Skeletal muscle tissue (tissue), 3 donors: ENCODE measurements at regions not wholly inside any gene's neighbourhood (a gene's known extent, or its start where the extent isn't known, plus 50 kb on each side); places are given as distances from the start of the nearest gene placed in this dataset.

Source experiments
- H3K27ac ChIP-seq: one replicate; pipeline ENCODE4 v1.7.0; 2013; ENCODE audit warnings: mild to moderate bottlenecking, low read depth, low read length, inconsistent platforms
- H3K27me3 ChIP-seq, 3 donors: one replicate each; pipeline ENCODE4 v1.7.0; 2013; ENCODE audit warnings: low read length in 3 of 3; ENCODE audit not compliant: control insufficient read depth in 3 of 3, insufficient read depth in 3 of 3
- H3K36me3 ChIP-seq, 3 donors: one replicate each; pipeline ENCODE4 v1.7.0; 2013; ENCODE audit warnings: low read length in 3 of 3; ENCODE audit not compliant: control insufficient read depth in 3 of 3, insufficient read depth in 3 of 3
- H3K4me1 ChIP-seq, 3 donors: one replicate each; pipeline ENCODE4 v1.7.0; 2013; ENCODE audit warnings: low read length in 3 of 3, mild to moderate bottlenecking in 3 of 3; ENCODE audit not compliant: control insufficient read depth in 3 of 3, insufficient read depth in 3 of 3
- H3K4me3 ChIP-seq, 3 donors: one replicate each; pipeline ENCODE4 v1.7.0; 2013; ENCODE audit warnings: low read length in 3 of 3
- H3K9ac ChIP-seq, 3 donors: one replicate each; pipeline ENCODE4 v1.7.0; 2013; ENCODE audit warnings: low read length in 3 of 3, mild to moderate bottlenecking in 3 of 3, moderate library complexity in 2 of 3, low read depth in 1 of 3
- H3K9me3 ChIP-seq, 3 donors: one replicate each; pipeline ENCODE4 v1.7.0; 2013; ENCODE audit warnings: low read length in 3 of 3; ENCODE audit not compliant: control insufficient read depth in 3 of 3
- donor health status: Osteomylitis.

- no peaks in the 10 kb centered on the region for H3K4me1 ChIP-seq
- H3K9me3 ChIP-seq = no peaks in the 10 kb centered on the region
- no peak overlapping the region for H3K4me3 ChIP-seq
- no peak overlapping the region for H3K9ac ChIP-seq
- H3K36me3 ChIP-seq = no peaks in the 10 kb centered on the region
- no peak overlapping the region for H3K27ac ChIP-seq
- H3K27me3 ChIP-seq = no peaks in the 10 kb centered on the region
Measured at GRCh38 chr11:27928809-27929208, 179.1 kb downstream of the KIF18A start.

GRCh38 chr11:27926981-27927481, 180.9 kb downstream of the KIF18A start:
- Histone ChIP-seq H3K9ac (no peak overlapping the region), H3K36me3 (no peaks in the 10 kb centered on the region), H3K9me3 (no peaks in the 10 kb centered on the region), H3K27ac (no peak overlapping the region), H3K4me1 (no peaks in the 10 kb centered on the region), H3K27me3 (no peaks in the 10 kb centered on the region), H3K4me3 (no peak overlapping the region)

GRCh38 chr11:27926486-27926885, 181.5 kb downstream of the KIF18A start:
- H3K27ac ChIP-seq = no peak overlapping the region
- no peaks in the 10 kb centered on the region for H3K27me3 ChIP-seq
- H3K4me1 ChIP-seq = no peaks in the 10 kb centered on the region
- no peaks in the 10 kb centered on the region for H3K36me3 ChIP-seq
- no peak overlapping the region for H3K4me3 ChIP-seq
- no peak overlapping the region for H3K9ac ChIP-seq
- H3K9me3 ChIP-seq = peaks cover 0 to 2% (median 0%) of the 10 kb centered on the region in 3 donors

- peaks cover 0 to 2% (median 0%) of the 10 kb centered on the region in 3 donors for H3K9me3 ChIP-seq
- H3K36me3 ChIP-seq = no peaks in the 10 kb centered on the region
- H3K27me3 ChIP-seq = no peaks in the 10 kb centered on the region
- no peaks in the 10 kb centered on the region for H3K4me1 ChIP-seq
- no peak overlapping the region for H3K27ac ChIP-seq
- no peak overlapping the region for H3K4me3 ChIP-seq
- no peak overlapping the region for H3K9ac ChIP-seq
Measured at GRCh38 chr11:27921472-27921871, 186.5 kb downstream of the KIF18A start.

- Histone ChIP-seq H3K27me3 (no peaks in the 10 kb centered on the region), H3K36me3 (no peaks in the 10 kb centered on the region), H3K27ac (no peak overlapping the region)
Measured at GRCh38 chr11:27916541-27917100, 191.3 kb downstream of the KIF18A start.

GRCh38 chr11:27914080-27914479, 193.9 kb downstream of the KIF18A start:
- H3K27ac ChIP-seq = no peak overlapping the region
- no peaks in the 10 kb centered on the region for H3K27me3 ChIP-seq
- no peaks in the 10 kb centered on the region for H3K9me3 ChIP-seq
- no peaks in the 10 kb centered on the region for H3K36me3 ChIP-seq
- no peak overlapping the region for H3K4me3 ChIP-seq
- no peak overlapping the region for H3K9ac ChIP-seq
- no peaks in the 10 kb centered on the region for H3K4me1 ChIP-seq

More at GRCh38 chr11:27916541-27917100, 191.3 kb downstream of the KIF18A start:
- H3K9me3 ChIP-seq = peaks cover 0 to 2% (median 0%) of the 10 kb centered on the region in 3 donors
- no peaks in the 10 kb centered on the region for H3K4me1 ChIP-seq
- no peak overlapping the region for H3K4me3 ChIP-seq
- H3K9ac ChIP-seq = no peak overlapping the region

- Histone ChIP-seq H3K9ac (no peak overlapping the region), H3K9me3 (no peaks in the 10 kb centered on the region), H3K27ac (no peak overlapping the region), H3K27me3 (no peaks in the 10 kb centered on the region), H3K36me3 (no peaks in the 10 kb centered on the region), H3K4me3 (no peak overlapping the region), H3K4me1 (no peaks in the 10 kb centered on the region)
Measured at GRCh38 chr11:27913650-27914049, 194.3 kb downstream of the KIF18A start.

- Histone ChIP-seq H3K27ac (no peak overlapping the region), H3K9ac (no peak overlapping the region), H3K4me3 (no peak overlapping the region), H3K9me3 (no peaks in the 10 kb centered on the region), H3K36me3 (no peaks in the 10 kb centered on the region), H3K4me1 (no peaks in the 10 kb centered on the region), H3K27me3 (no peaks in the 10 kb centered on the region)
Measured at GRCh38 chr11:27912916-27913315, 195.0 kb downstream of the KIF18A start.

- Histone ChIP-seq H3K9ac (no peak overlapping the region), H3K36me3 (no peaks in the 10 kb centered on the region), H3K27ac (no peak overlapping the region), H3K4me1 (no peaks in the 10 kb centered on the region), H3K4me3 (no peak overlapping the region), H3K9me3 (no peaks in the 10 kb centered on the region), H3K27me3 (no peaks in the 10 kb centered on the region)
Measured at GRCh38 chr11:27910186-27910931, 197.6 kb downstream of the KIF18A start.

- Histone ChIP-seq H3K4me1 (no peaks in the 10 kb centered on the region), H3K9me3 (no peaks in the 10 kb centered on the region), H3K36me3 (no peaks in the 10 kb centered on the region), H3K27ac (no peak overlapping the region), H3K4me3 (no peak overlapping the region), H3K9ac (no peak overlapping the region), H3K27me3 (no peaks in the 10 kb centered on the region)
Measured at GRCh38 chr11:27909386-27909785, 198.6 kb downstream of the KIF18A start.
